Caco-2 (cell line): ENCODE measurements at regions not wholly inside any gene's neighbourhood (a gene's known extent, or its start where the extent isn't known, plus 50 kb on each side); places are given as distances from the start of the nearest gene placed in this dataset.

ENCODE experiments used
- BruUV-seq: library from RNA; stranded (reverse); fragments of 400-500 nt; replicated peaks from 2 replicates; lab custom pipeline; 2021; lab: Mats Ljungman, UMichigan
- CTCF ChIA-PET: fragments of 300-600 bp; sonication (Branson Sonifier 250); formaldehyde crosslinking; loops from one replicate; lab custom pipeline; 2022; ENCODE audit warnings: antibody characterized with exemption; lab: Charles Lee
- POLR2A ChIA-PET: fragments of 300-600 bp; sonication (Branson Sonifier 250); formaldehyde crosslinking; loops from one replicate; lab custom pipeline; 2022; ENCODE audit warnings: antibody characterized with exemption; lab: Charles Lee
- DNase-seq, 2 experiments: peaks; one replicate each; pipeline versions ENCODE4 v3.0.0 to v3.0.0-alpha.2; 2020 to 2022
- H3K27me3 ChIP-seq: replicated peaks from 2 replicates; pipeline ENCODE4 v1.6.0; 2011; ENCODE audit warnings: low read length; ENCODE audit not compliant: control insufficient read depth, insufficient read depth
- H3K36me3 ChIP-seq: 2 replicates; pipeline ENCODE4 v1.5.1; 2011; ENCODE audit warnings: low read length; ENCODE audit not compliant: control insufficient read depth, insufficient read depth
- H3K4me1 ChIP-seq: fragments of 250-450 bp; sonication (Bioruptor Pico); 2 replicates; pipeline ENCODE4 v1.5.1; 2020; ENCODE audit warnings: mild to moderate bottlenecking
- H3K4me3 ChIP-seq: 2 replicates; pipeline ENCODE4 v1.5.1; 2011; ENCODE audit warnings: low read depth, mild to moderate bottlenecking, control low read depth, low read length
- H3K9me3 ChIP-seq: fragments of 250-450 bp; sonication (Bioruptor Pico); 2 replicates; pipeline ENCODE4 v1.5.1; 2020; ENCODE audit warnings: mild to moderate bottlenecking, moderate library complexity
- H3K27ac Mint-ChIP-seq: one replicate; pipeline ENCODE4 v1.8.0; 2022; ENCODE audit warnings: mixed read lengths; ENCODE audit not compliant: unreplicated experiment
- H3K27me3 Mint-ChIP-seq: one replicate; pipeline ENCODE4 v1.8.0; 2022; ENCODE audit warnings: mixed read lengths; ENCODE audit not compliant: insufficient read depth, unreplicated experiment
- H3K36me3 Mint-ChIP-seq: one replicate; pipeline ENCODE4 v1.8.0; 2022; ENCODE audit warnings: mild to moderate bottlenecking, mixed read lengths; ENCODE audit not compliant: insufficient read depth, unreplicated experiment
- H3K4me1 Mint-ChIP-seq: one replicate; pipeline ENCODE4 v1.8.0; 2022; ENCODE audit warnings: low read depth, mixed read lengths; ENCODE audit not compliant: unreplicated experiment
- H3K4me3 Mint-ChIP-seq: one replicate; pipeline ENCODE4 v1.8.0; 2022; ENCODE audit warnings: mild to moderate bottlenecking, moderate library complexity, mixed read lengths; ENCODE audit not compliant: unreplicated experiment
- H3K9me3 Mint-ChIP-seq: one replicate; pipeline ENCODE4 v1.8.0; 2022; ENCODE audit warnings: mixed read lengths; ENCODE audit not compliant: unreplicated experiment
- CTCF ChIP-seq, 2 experiments: fragments of 200-600 bp in 1 of 2; IDR thresholded peaks; 1 replicate in 1 of 2; 2 replicates in 1 of 2; pipeline versions ENCODE4 v1.5.1 to v1.8.0; 2011 to 2022; ENCODE audit warnings: antibody characterized with exemption in 1 of 2, control low read depth in 1 of 2, inconsistent platforms in 1 of 2, low read depth in 1 of 2, low read length in 1 of 2, mild to moderate bottlenecking in 1 of 2, moderate library complexity in 1 of 2; ENCODE audit not compliant: insufficient read depth in 1 of 2, severe bottlenecking in 1 of 2, unreplicated experiment in 1 of 2
- intact Hi-C: fragments of 100-400 bp; cut with micrococcal nuclease; formaldehyde crosslinking; loops from one replicate; pipeline ENCODE4 v1.10.0; 2022; ENCODE audit not compliant: unreplicated experiment

- no peaks in the 10 kb centered on the region; the same call in 1 of the 2 replicates for H3K27me3 ChIP-seq
- ChIA-PET POLR2A (no interaction called here), CTCF (no interaction called here)
- intact Hi-C loops: no loop called here
- H3K9me3 Mint-ChIP-seq: peaks cover 6% of the 10 kb centered on the region
- no peak overlapping the region for H3K4me3 Mint-ChIP-seq
- H3K9me3 ChIP-seq: no peaks in the 10 kb centered on the region
- no peaks in the 10 kb centered on the region for H3K36me3 Mint-ChIP-seq
- H3K4me1 Mint-ChIP-seq: no peaks in the 10 kb centered on the region
- BruUV-seq: no TSS peak
- no peak for TF ChIP-seq CTCF (IDR thresholded peaks at IDR 0.05; ENCODE audit: insufficient read depth in 1 of 2, low read depth in 1 of 2, low read length in 1 of 2, severe bottlenecking in 1 of 2, unreplicated experiment in 1 of 2)
- no peaks in the 10 kb centered on the region for H3K4me1 ChIP-seq
- H3K27me3 Mint-ChIP-seq: peaks cover 18% of the 10 kb centered on the region
- no peak for DNase-seq
- H3K27ac Mint-ChIP-seq: no peak overlapping the region
- no peaks in the 10 kb centered on the region for H3K36me3 ChIP-seq
- H3K4me3 ChIP-seq: no peak overlapping the region
These were observed 334.3 kb downstream of the ICE1 start for GRCh38 chr5:5756762-5757161.

- Mint-ChIP-seq H3K4me1 (no peaks in the 10 kb centered on the region), H3K27me3 (peaks cover 24% of the 10 kb centered on the region), H3K27ac (no peak overlapping the region), H3K4me3 (no peak overlapping the region), H3K9me3 (peaks cover 6% of the 10 kb centered on the region), H3K36me3 (no peaks in the 10 kb centered on the region)
- ChIA-PET POLR2A (no interaction called here), CTCF (no interaction called here)
- TF ChIP-seq CTCF (IDR thresholded peaks at IDR 0.05; ENCODE audit: insufficient read depth in 1 of 2, low read depth in 1 of 2, low read length in 1 of 2, severe bottlenecking in 1 of 2, unreplicated experiment in 1 of 2): no peak
- no peaks in the 10 kb centered on the region for H3K36me3 ChIP-seq
- no TSS peak for BruUV-seq
- H3K9me3 ChIP-seq: no peaks in the 10 kb centered on the region
- H3K4me3 ChIP-seq: no peak overlapping the region
- H3K4me1 ChIP-seq: no peaks in the 10 kb centered on the region
- H3K27me3 ChIP-seq: no peaks in the 10 kb centered on the region; the same call in 1 of the 2 replicates
- intact Hi-C loops: no loop called here
- no peak for DNase-seq
These were observed 333.4 kb downstream of the ICE1 start for GRCh38 chr5:5755888-5756287.

GRCh38 chr5:5752844-5753243 lies 330.4 kb downstream of the ICE1 start:
- Histone ChIP-seq H3K9me3 (no peaks in the 10 kb centered on the region), H3K36me3 (no peaks in the 10 kb centered on the region), H3K4me3 (no peak overlapping the region), H3K4me1 (no peaks in the 10 kb centered on the region), H3K27me3 (no peaks in the 10 kb centered on the region; the same call in 1 of the 2 replicates)
- Mint-ChIP-seq H3K4me3 (no peak overlapping the region), H3K27ac (no peak overlapping the region), H3K36me3 (no peaks in the 10 kb centered on the region), H3K27me3 (peaks cover 20% of the 10 kb centered on the region), H3K4me1 (no peaks in the 10 kb centered on the region), H3K9me3 (peaks cover 6% of the 10 kb centered on the region)
- DNase-seq: no peak
- ChIA-PET POLR2A (no interaction called here), CTCF (interaction anchor here (0.6 kb wide), 1 partner anchor 625 kb away, joined by 3 read pairs; the partner anchor contains the start of gene MED10)
- TF ChIP-seq CTCF (IDR thresholded peaks at IDR 0.05; ENCODE audit: insufficient read depth in 1 of 2, low read depth in 1 of 2, low read length in 1 of 2, severe bottlenecking in 1 of 2, unreplicated experiment in 1 of 2): no peak
- no TSS peak for BruUV-seq
- intact Hi-C loops: no loop called here
